ENCODE measurements at regions not wholly inside any gene's neighbourhood (a gene's known extent, or its start where the extent isn't known, plus 50 kb on each side); places are given as distances from the start of the nearest gene placed in this dataset.

DNA sequence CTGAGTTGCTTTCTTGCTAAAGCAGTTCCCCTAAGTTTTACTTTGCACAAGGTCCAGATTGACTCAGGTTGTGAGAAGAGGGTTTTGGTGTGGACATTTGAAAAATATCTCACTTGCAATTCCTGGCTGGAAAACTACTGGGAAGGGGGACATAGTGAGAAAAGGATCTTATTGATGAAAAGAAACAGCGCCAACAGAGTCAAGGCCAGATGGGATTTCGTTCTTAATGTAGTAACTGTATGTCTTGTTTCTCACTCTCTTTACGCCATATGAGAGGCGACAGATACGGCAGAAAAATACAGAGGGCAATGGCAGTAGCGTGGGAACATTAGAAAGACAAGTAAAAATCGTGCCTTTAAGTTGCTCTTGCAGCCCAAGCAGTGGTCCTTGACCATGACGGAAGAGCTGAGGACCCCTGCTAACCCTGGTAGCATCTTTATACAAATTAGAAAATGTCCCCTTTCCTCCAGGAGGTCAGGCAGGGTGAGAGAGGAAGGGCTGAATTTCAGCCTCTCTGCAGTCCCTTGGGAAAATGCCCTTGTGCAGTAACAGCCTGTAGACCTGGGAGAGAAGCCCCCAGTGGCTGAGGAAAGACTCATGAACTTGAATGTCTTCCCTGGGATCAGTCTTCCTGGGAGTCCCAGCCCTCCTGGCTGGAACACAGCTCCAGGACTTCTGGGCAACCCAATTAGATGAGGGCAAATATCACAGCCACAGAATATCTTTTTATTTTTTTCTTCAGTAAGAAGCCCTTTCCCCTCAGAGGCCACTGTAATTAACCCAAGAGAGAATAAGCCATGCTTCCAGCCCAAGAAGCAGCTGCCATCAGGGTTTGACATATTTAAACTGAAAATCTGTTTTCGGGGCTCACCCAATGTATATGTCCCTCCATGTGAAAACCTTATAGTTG, 113.4 kb downstream of the CD47 start:
- TF ChIP-seq CTCF (conservative IDR thresholded peaks at IDR 0.05), result no peak
- H2BK15ac ChIP-seq (ENCODE audit: low read depth, low read length), result no peak overlapping the region
- no peak overlapping the region for H3K4me2 ChIP-seq (ENCODE audit: insufficient read depth, insufficient read length, low read length)
- 0 out of 2 replicates have a peak, but pooled peaks cover 2% of the 10 kb centered on the region for H3K4me1 ChIP-seq (ENCODE audit: insufficient read depth, low read length)
- H3K79me1 ChIP-seq (ENCODE audit: insufficient read depth, low read depth, low read length, poor library complexity, severe bottlenecking), result no peaks in the 10 kb centered on the region
- no peak overlapping the region for H3K9ac ChIP-seq (ENCODE audit: extremely low read depth, insufficient read length, low read length)
- Mint-ChIP-seq H3K36me3 (ENCODE audit: insufficient read depth in 1 of 3, low read depth in 3 of 3) (no peaks in the 10 kb centered on the region), H3K4me3 (no peak overlapping the region), H3K4me1 (peaks cover 4 to 5% of the 10 kb centered on the region in 2 experiments; a peak in 3 of 4 replicates), H3K27me3 (ENCODE audit: low read depth) (no peaks in the 10 kb centered on the region; the same call in 1 of the 2 replicates), H3K27ac (no peak overlapping the region), H3K9me3 (no peaks in the 10 kb centered on the region)
- no peak overlapping the region for H4K91ac ChIP-seq (ENCODE audit: insufficient read length, low read depth, low read length)
- H3K27ac ChIP-seq (ENCODE audit: insufficient read length, low read depth, low read length), result no peak overlapping the region
- H2BK12ac ChIP-seq (ENCODE audit: insufficient read length, low read depth, low read length), result no peak overlapping the region
- H4K5ac ChIP-seq (ENCODE audit: insufficient read length, low read depth, low read length), result no peak overlapping the region
- no peak for DNase-seq
- no peak overlapping the region for H4K8ac ChIP-seq (replicated peaks; ENCODE audit: insufficient read length, low read depth, low read length)
- H3K4ac ChIP-seq (ENCODE audit: low read depth, low read length), result no peak overlapping the region
- H3K27me3 ChIP-seq (ENCODE audit: insufficient read depth, low read length), result no peaks in the 10 kb centered on the region
- no peak overlapping the region for H2AFZ ChIP-seq (ENCODE audit: low read length)
- no CpG with 5 or more reads among the region's 9 CpGs for whole genome bisulfite sequencing (ENCODE audit: extremely low coverage, insufficient read length, low lambda C conversion rate)
- H2BK5ac ChIP-seq (ENCODE audit: insufficient read length, low read length), result no peak overlapping the region
- no peak overlapping the region for H2AK5ac ChIP-seq (ENCODE audit: insufficient read length, low read length)
- no peak overlapping the region for H3K18ac ChIP-seq (ENCODE audit: insufficient read length, low read depth, low read length)
- H3K14ac ChIP-seq (ENCODE audit: insufficient read depth, low read length), result no peak overlapping the region
- H3K23me2 ChIP-seq (ENCODE audit: insufficient read length, low read depth, low read length, poor library complexity, severe bottlenecking), result no peaks in the 10 kb centered on the region
- H3K9me3 ChIP-seq (ENCODE audit: control insufficient read depth, low read depth, low read length), result no peaks in the 10 kb centered on the region
- H3K56ac ChIP-seq (ENCODE audit: insufficient read length, low read depth, low read length), result no peak overlapping the region
- H3K79me2 ChIP-seq (ENCODE audit: insufficient read depth, low read length), result no peaks in the 10 kb centered on the region
- H3T11ph ChIP-seq (ENCODE audit: low read length), result no peak overlapping the region
- no peak overlapping the region for H2BK120ac ChIP-seq (ENCODE audit: low read depth, low read length, poor library complexity, severe bottlenecking)
- no peak overlapping the region for H2BK20ac ChIP-seq (ENCODE audit: low read depth, low read length, poor library complexity, severe bottlenecking)
- H4K20me1 ChIP-seq (ENCODE audit: control insufficient read depth, insufficient read depth, insufficient read length), result no peaks in the 10 kb centered on the region
- H3K23ac ChIP-seq (ENCODE audit: insufficient read length, low read depth, low read length), result no peak overlapping the region

Measured in H9 (cell line).